ENCODE measurements at regions not wholly inside any gene's neighbourhood (a gene's known extent, or its start where the extent isn't known, plus 50 kb on each side); places are given as distances from the start of the nearest gene placed in this dataset.
A peak's percentile ranks its signal among the peaks of the same experiment; 100 is the strongest.

DNA sequence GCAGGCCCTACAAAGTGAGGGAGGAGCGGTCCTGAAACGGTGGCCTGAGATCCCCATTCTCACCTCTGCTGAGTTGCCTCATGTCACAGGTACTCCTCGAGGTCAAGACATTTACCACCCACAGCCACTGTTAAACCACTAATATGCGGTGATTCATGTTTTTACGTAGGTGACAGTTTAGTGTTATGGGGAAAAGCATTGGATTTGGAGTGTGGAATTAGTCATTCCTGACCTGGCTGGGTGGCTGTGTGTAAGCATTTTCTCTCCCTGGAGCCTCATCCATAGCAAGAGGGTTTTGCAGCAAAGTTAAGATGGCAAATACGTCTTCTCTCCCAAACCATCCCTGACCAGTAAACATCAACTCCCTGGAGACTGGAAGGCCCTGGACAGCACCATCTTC is 57.8 kb upstream of the KCNJ6 start:
- no peaks in the 10 kb centered on the region for H4K20me1 ChIP-seq (ENCODE audit: control insufficient read depth, extremely low read depth, insufficient read depth, low read length)
- no peaks in the 10 kb centered on the region for H3K36me3 ChIP-seq (ENCODE audit: control insufficient read depth in 2 of 2, extremely low read depth in 1 of 2, insufficient read depth in 2 of 2, low read length in 2 of 2)
- no peak overlapping the region for H3K4me2 ChIP-seq (ENCODE audit: control insufficient read depth, extremely low read depth, insufficient read depth, low read depth, low read length)
- H3K4me1 ChIP-seq (ENCODE audit: control insufficient read depth, extremely low read depth, insufficient read depth, low read length) = no peaks in the 10 kb centered on the region
- H2AFZ ChIP-seq (ENCODE audit: control insufficient read depth, low read length) = no peak overlapping the region
- H3K4me3 ChIP-seq (ENCODE audit: control insufficient read depth in 2 of 3, extremely low read depth in 1 of 3, insufficient read depth in 2 of 3, low read depth in 1 of 3, low read length in 3 of 3) = no peak overlapping the region
- no peaks in the 10 kb centered on the region for H3K79me2 ChIP-seq (ENCODE audit: control insufficient read depth, insufficient read depth, low read length)
- no peak overlapping the region for H3K9ac ChIP-seq (ENCODE audit: control insufficient read depth, extremely low read depth, insufficient read depth, low read length)
- no peak overlapping the region for H3K27ac ChIP-seq (ENCODE audit: control insufficient read depth, insufficient read depth, low read length)
- FAIRE-seq (no peak), DNase-seq (ENCODE audit: low read depth, low spot score) (no peak)
- H3K27me3 ChIP-seq (ENCODE audit: control insufficient read depth, extremely low read depth, insufficient read depth, low read length) = no peaks in the 10 kb centered on the region
- TF ChIP-seq, protein P1, sequence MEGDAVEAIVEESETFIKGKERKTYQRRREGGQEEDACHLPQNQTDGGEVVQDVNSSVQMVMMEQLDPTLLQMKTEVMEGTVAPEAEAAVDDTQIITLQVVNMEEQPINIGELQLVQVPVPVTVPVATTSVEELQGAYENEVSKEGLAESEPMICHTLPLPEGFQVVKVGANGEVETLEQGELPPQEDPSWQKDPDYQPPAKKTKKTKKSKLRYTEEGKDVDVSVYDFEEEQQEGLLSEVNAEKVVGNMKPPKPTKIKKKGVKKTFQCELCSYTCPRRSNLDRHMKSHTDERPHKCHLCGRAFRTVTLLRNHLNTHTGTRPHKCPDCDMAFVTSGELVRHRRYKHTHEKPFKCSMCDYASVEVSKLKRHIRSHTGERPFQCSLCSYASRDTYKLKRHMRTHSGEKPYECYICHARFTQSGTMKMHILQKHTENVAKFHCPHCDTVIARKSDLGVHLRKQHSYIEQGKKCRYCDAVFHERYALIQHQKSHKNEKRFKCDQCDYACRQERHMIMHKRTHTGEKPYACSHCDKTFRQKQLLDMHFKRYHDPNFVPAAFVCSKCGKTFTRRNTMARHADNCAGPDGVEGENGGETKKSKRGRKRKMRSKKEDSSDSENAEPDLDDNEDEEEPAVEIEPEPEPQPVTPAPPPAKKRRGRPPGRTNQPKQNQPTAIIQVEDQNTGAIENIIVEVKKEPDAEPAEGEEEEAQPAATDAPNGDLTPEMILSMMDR (optimal IDR thresholded peaks at IDR 0.05 in 1 of 3, IDR thresholded peaks at IDR 0.05 in 1 of 3, conservative IDR thresholded peaks at IDR 0.05 in 1 of 3; ENCODE audit: extremely low read depth in 1 of 3, insufficient read depth in 2 of 3, low read length in 3 of 3) = no peak
- TF ChIP-seq EZH2 (IDR thresholded peaks at IDR 0.05; ENCODE audit: low read length) = no peak
- dilution Hi-C loops (cut with MboI; ENCODE audit: extremely low pct_ligation_motif_present, low sequenced_read_pairs) = no loop called here
- no peaks in the 10 kb centered on the region for H3K9me1 ChIP-seq (ENCODE audit: control insufficient read depth, extremely low read depth, insufficient read depth, low read length)
- no peaks in the 10 kb centered on the region for H3K9me3 ChIP-seq (ENCODE audit: control insufficient read depth, low read depth, low read length)

DNA sequence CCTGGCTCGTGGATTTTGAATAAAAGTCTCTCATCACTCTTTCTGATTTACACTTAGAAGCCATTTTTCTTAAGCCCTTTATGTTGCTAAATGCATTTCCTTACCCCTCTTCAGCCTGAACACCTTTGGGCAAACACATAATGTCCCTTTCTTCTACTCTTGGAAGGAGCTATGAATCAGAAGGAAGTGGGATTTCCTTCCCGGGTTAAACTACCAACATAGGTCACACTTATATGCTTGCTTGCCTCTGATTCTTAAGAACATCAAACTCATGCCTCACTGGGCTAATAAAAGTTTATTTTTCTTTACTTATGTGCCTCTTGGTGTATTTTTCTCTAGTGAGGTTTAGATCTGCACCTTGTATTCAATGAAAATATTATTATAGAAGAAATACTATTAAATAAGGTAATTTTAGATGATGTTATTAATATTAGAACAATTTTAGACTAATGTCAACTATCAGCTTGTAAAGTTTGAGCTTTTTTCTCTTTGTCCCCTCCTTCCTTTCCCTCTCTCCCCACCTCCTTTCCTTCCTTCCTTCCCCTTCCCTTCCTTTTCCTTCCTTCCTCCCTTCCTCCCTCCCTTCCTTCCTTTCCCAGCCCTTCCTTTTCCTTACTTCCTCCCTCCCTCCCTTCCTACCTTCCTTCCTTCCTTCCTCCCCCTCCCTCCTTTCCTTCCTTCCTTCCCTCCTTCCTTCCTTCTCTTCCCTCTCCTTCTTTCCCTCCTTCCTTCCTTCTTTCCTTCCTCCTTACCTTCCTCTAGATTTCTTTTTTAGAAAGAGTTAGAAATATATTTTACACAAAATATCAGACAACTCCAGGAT is 66.5 kb upstream of the KCNJ6 start:
- dilution Hi-C loops (cut with MboI; ENCODE audit: extremely low pct_ligation_motif_present, low sequenced_read_pairs) = no loop called here
- FAIRE-seq = no peak

More for the DNA sequence above, 66.5 kb upstream of the KCNJ6 start:
- no peaks in the 10 kb centered on the region for H3K9me3 ChIP-seq (ENCODE audit: control insufficient read depth, low read depth, low read length)
- no peak overlapping the region for H3K9ac ChIP-seq (ENCODE audit: control insufficient read depth, extremely low read depth, insufficient read depth, low read length)
- no peak for DNase-seq (ENCODE audit: low read depth, low spot score)
- no peaks in the 10 kb centered on the region for H3K36me3 ChIP-seq (ENCODE audit: control insufficient read depth in 2 of 2, extremely low read depth in 1 of 2, insufficient read depth in 2 of 2, low read length in 2 of 2)
- no peaks in the 10 kb centered on the region for H3K9me1 ChIP-seq (ENCODE audit: control insufficient read depth, extremely low read depth, insufficient read depth, low read length)
- H2AFZ ChIP-seq (ENCODE audit: control insufficient read depth, low read length) = peak overlapping the region; percentile 1
- no peaks in the 10 kb centered on the region for H3K27me3 ChIP-seq (ENCODE audit: control insufficient read depth, extremely low read depth, insufficient read depth, low read length)
- H3K4me3 ChIP-seq (ENCODE audit: control insufficient read depth in 2 of 3, extremely low read depth in 1 of 3, insufficient read depth in 2 of 3, low read depth in 1 of 3, low read length in 3 of 3) = no peak overlapping the region
- H3K4me2 ChIP-seq (ENCODE audit: control insufficient read depth, extremely low read depth, insufficient read depth, low read depth, low read length) = no peak overlapping the region
- H3K79me2 ChIP-seq (ENCODE audit: control insufficient read depth, insufficient read depth, low read length) = no peaks in the 10 kb centered on the region
- H3K4me1 ChIP-seq (ENCODE audit: control insufficient read depth, extremely low read depth, insufficient read depth, low read length) = peaks cover 9% of the 10 kb centered on the region
- TF ChIP-seq, protein P1 (optimal IDR thresholded peaks at IDR 0.05 in 1 of 3, IDR thresholded peaks at IDR 0.05 in 1 of 3, conservative IDR thresholded peaks at IDR 0.05 in 1 of 3; ENCODE audit: extremely low read depth in 1 of 3, insufficient read depth in 2 of 3, low read length in 3 of 3) = no peak
- TF ChIP-seq EZH2 (IDR thresholded peaks at IDR 0.05; ENCODE audit: low read length) = no peak
- H4K20me1 ChIP-seq (ENCODE audit: control insufficient read depth, extremely low read depth, insufficient read depth, low read length) = no peaks in the 10 kb centered on the region
- H3K27ac ChIP-seq (ENCODE audit: control insufficient read depth, insufficient read depth, low read length) = peak overlapping the region; percentile 4

Data from keratinocyte (primary cell).